Heart right ventricle (tissue), 16 donors: ENCODE measurements at regions not wholly inside any gene's neighbourhood (a gene's known extent, or its start where the extent isn't known, plus 50 kb on each side); places are given as distances from the start of the nearest gene placed in this dataset.
"Not testable (repeated sequence)": the region's sequence is repeated elsewhere in the genome, so short reads cannot be mapped to it uniquely, and the experiment has no call there.

Experiments
- ATAC-seq, 8 donors: fragments of 200-7000 bp; cut with Tn5 transposase; one replicate each; pipeline ENCODE4 v1.9.1; 2020; ENCODE audit warnings: mild to moderate bottlenecking in 8 of 8, moderate library complexity in 8 of 8, moderate number of reproducible peaks in 1 of 8
- DNase-seq, 2 donors: peaks; one replicate each; pipeline ENCODE4 v3.0.0-alpha.2; 2020
- H3K27ac ChIP-seq, 10 donors: fragments of 200-600 bp; sonication (generic) in 2 of 10; one replicate each; pipeline versions ENCODE4 v1.5.0 to v1.8.0; 2020 to 2022; ENCODE audit warnings: mild to moderate bottlenecking in 3 of 10
- H3K27me3 ChIP-seq, 7 donors: fragments of 200-600 bp; one replicate each; pipeline ENCODE4 v1.8.0; 2021 to 2022; ENCODE audit warnings: mild to moderate bottlenecking in 2 of 7
- H3K36me3 ChIP-seq, 9 donors: fragments of 200-600 bp; sonication (generic) in 1 of 9; one replicate each; pipeline versions ENCODE4 v1.5.0 to v1.8.0; 2020 to 2022; ENCODE audit warnings: mild to moderate bottlenecking in 2 of 9
- H3K4me1 ChIP-seq, 9 donors: fragments of 200-600 bp; sonication (generic) in 1 of 9; one replicate each; pipeline versions ENCODE4 v1.5.0 to v1.8.0; 2020 to 2022; ENCODE audit warnings: mild to moderate bottlenecking in 4 of 9
- H3K4me3 ChIP-seq, 10 donors: fragments of 200-600 bp; sonication (generic) in 2 of 10; one replicate each; pipeline versions ENCODE4 v1.5.0 to v1.8.0; 2020 to 2022; ENCODE audit warnings: mild to moderate bottlenecking in 7 of 10, moderate library complexity in 2 of 10
- H3K9me3 ChIP-seq, 11 donors: fragments of 200-600 bp in 10 of 11; sonication (generic) in 2 of 11; one replicate each; pipeline versions ENCODE4 v1.5.0 to v1.8.0; 2013 to 2022; ENCODE audit warnings: mild to moderate bottlenecking in 2 of 11, control low read depth in 1 of 11, moderate library complexity in 1 of 11
- WGBS, 2 donors: extraction: QIAGEN DNeasy Blood & Tissue Kit; methylation state at CpG; one replicate each; pipeline ENCODE4 v1.1.7; 2013; ENCODE audit warnings: inconsistent platforms in 1 of 2; 5-methylcytosine and 5-hydroxymethylcytosine counted together
- intact Hi-C, 10 donors: fragments of 100-400 bp; cut with DNase I; formaldehyde crosslinking; loops; one replicate each; pipeline versions ENCODE4 v1.11.1 to v1.14.2; 2022
- TF ChIP-seq, protein P1 (sequence below), 9 donors: fragments of 200-600 bp; sonication (generic) in 2 of 9; IDR thresholded peaks; one replicate each; pipeline versions ENCODE4 v1.5.0 to v1.8.0; 2021 to 2022; ENCODE audit warnings: antibody characterized with exemption in 9 of 9, mild to moderate bottlenecking in 5 of 9, moderate library complexity in 1 of 9
- donor health status: Arrhythmogenic right ventricular cardiomyopathy.
- donor health status: ischemic (EF 13 %, LVEDD 7.1; RV severe dilation, severe dysfunction).
- donor health status: healthy with polysubstance abuse.
- donor health status: DM: no; HTN: yes; CAD: no.
- donor health status: DM: no; HTN: no; CAD: no.
- donor health status: ischemic (EF 25% LVEDD 6.9; RV normal size, moderate dysfunction).
- donor health status: ischemic (EF 25% LVEDD 5.7; RV mildly dilated, moderate dysfunction).
- donor health status: healthy.
- donor health status: DM: yes; HTN: yes; CAD: no.
- donor health status: Ischemic cardiomyopathy.
- donor health status: ischemic (EF 35%, LVEDD 5.7; RV mildly dilated, moderate dysfunction).
- donor health status: nonischemic (EF 11% LVEDD 7.7; RV severe dilation, severe dysfunction).
- donor health status: DM: yes; HTN: yes; CAD: no.
- donor health status: PGD.
- donor health status: ischemic (EF 29% LVEDD 5.4; RV normal size, mild dysfunction).
- donor health status: nonischemic (EF 23%, LVEDD 6.1; RV moderate dilation, normal function).

DNA sequence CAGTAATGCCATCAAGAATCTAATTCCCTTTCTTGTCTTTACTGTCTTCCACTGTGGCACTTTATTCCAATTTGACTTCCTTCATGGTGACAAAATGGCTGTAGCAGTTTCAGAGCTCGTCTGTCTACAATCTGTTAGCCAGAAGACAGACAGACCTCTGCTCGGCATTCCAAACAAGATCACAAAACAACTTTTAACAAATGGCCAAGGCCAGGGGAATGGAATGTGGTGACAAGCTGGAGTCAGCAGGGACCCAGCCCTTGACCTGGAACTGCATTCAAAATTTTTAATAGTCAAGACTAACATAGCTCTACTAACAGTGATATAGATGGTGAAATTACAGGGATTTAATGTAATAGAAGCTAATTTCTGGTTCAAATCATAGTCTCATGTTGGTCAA lies 637.2 kb downstream of the ETS1 start:
- Histone ChIP-seq H3K27ac (no peak overlapping the region), H3K9me3 (peaks cover 0 to 10% (median 0%) of the 10 kb centered on the region in 11 donors), H3K36me3 (no peaks in the 10 kb centered on the region), H3K27me3 (no peaks in the 10 kb centered on the region), H3K4me3 (no peak overlapping the region), H3K4me1 (no peaks in the 10 kb centered on the region)
- 30 to 36% methylated on average over 2 of the region's 2 CpGs for WGBS, 2 donors
- DNase-seq (no peak), ATAC-seq (no peak)
- intact Hi-C loops: no loop called here
- TF ChIP-seq, protein P1, sequence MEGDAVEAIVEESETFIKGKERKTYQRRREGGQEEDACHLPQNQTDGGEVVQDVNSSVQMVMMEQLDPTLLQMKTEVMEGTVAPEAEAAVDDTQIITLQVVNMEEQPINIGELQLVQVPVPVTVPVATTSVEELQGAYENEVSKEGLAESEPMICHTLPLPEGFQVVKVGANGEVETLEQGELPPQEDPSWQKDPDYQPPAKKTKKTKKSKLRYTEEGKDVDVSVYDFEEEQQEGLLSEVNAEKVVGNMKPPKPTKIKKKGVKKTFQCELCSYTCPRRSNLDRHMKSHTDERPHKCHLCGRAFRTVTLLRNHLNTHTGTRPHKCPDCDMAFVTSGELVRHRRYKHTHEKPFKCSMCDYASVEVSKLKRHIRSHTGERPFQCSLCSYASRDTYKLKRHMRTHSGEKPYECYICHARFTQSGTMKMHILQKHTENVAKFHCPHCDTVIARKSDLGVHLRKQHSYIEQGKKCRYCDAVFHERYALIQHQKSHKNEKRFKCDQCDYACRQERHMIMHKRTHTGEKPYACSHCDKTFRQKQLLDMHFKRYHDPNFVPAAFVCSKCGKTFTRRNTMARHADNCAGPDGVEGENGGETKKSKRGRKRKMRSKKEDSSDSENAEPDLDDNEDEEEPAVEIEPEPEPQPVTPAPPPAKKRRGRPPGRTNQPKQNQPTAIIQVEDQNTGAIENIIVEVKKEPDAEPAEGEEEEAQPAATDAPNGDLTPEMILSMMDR (IDR thresholded peaks at IDR 0.05): no peak

DNA sequence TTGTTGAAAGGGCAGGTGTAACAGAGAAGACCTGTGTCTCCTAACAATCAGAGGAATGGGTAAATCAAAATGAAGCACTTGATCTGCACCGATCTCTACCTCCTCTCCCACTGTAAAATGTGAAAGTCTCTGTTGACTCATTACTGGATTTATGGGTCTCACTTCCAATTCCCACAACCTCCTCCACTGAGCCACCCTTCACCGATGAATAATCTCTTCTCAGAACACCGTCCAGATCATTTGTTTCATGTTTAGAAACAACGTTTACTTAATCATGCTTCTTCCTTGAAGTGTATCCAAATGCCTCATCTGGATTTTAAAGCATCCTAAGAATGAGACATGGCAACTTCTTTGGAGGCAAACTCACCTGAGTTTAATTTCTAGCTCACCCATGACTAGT lies 643.6 kb downstream of the ETS1 start:
- Histone ChIP-seq H3K36me3 (no peaks in the 10 kb centered on the region), H3K4me3 (no peak overlapping the region), H3K27ac (no peak overlapping the region), H3K4me1 (no peaks in the 10 kb centered on the region), H3K27me3 (no peaks in the 10 kb centered on the region), H3K9me3 (no peaks in the 10 kb centered on the region)
- ATAC-seq (no peak), DNase-seq (no peak)
- TF ChIP-seq, protein P1 (IDR thresholded peaks at IDR 0.05): no peak
- 72 to 74% methylated on average over 4 of the region's 4 CpGs for WGBS, 2 donors
- intact Hi-C loops: no loop called here

DNA sequence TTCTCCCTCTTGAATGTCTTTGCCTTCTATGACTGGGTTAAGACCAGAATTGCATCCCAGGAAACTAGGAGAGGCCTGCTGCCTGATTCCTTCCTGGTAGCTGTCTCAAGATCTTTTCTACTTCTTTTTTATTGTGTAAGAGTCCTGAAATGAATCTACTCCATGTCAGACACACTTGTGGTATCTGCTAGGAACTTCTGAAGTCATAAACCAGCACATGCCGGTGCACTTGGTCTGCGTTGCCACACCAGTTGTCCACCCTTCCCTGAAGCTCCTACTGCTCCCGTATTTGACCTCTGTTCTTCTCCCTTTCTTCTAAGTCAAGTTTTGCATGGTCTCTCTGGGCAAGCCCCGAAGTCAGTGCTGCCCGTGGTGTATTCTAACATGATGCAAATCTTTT lies 644.2 kb downstream of the ETS1 start:
- H3K27me3 ChIP-seq: no peaks in the 10 kb centered on the region
- 83 to 91% methylated on average over 5 of the region's 5 CpGs for WGBS, 2 donors
- no peaks in the 10 kb centered on the region for H3K9me3 ChIP-seq
- no peaks in the 10 kb centered on the region for H3K4me1 ChIP-seq
- ATAC-seq (no peak), DNase-seq (no peak)
- TF ChIP-seq, protein P1 (IDR thresholded peaks at IDR 0.05): no peak
- no peak overlapping the region for H3K27ac ChIP-seq
- no peaks in the 10 kb centered on the region for H3K36me3 ChIP-seq
- intact Hi-C loops: no loop called here
- no peak overlapping the region for H3K4me3 ChIP-seq

DNA sequence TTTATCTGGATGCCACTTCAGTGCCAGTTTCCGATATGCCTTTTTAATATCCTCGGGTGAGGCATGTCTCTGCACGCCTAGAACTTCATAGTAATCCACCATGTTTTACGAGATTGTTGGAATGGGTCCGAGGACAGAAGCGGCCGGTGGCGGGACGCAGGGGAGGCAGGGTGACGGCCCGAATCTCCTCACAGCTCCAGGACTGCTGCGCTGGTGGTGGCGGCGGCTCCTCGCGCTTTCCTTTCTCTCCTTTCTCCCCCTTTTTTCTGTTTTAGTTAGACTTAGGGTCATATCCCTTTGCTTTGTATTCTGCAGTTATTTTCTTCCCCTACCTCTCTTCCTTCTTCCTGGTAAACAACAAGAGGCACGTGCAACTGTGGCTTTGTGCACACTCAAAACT lies 645.8 kb downstream of the ETS1 start:
- not testable (repeated sequence) for H3K27me3 ChIP-seq

DNA sequence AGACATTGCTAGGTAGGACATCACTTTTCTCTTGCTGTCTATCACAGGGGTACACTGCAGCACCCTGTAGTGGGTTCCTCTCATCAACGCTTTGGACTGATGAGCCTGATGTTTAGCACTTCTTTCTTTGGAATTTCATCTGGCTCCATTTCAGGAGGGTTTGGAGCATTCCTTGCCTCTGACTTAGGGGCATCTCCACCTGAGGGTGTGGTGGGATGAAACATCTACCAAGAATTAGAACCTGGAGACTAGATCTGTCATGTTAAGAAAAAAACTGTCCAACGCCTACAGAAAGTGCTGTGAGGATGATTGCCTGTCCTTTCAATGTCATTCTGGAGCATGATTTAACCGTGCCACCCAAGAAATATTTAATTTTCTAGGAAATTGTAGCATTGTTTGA lies 648.4 kb downstream of the ETS1 start:
- intact Hi-C loops: no loop called here
- WGBS, 2 donors: 85% methylated on average over 3 of the region's 3 CpGs
- Histone ChIP-seq H3K9me3 (no peaks in the 10 kb centered on the region), H3K4me1 (no peaks in the 10 kb centered on the region), H3K27me3 (no peaks in the 10 kb centered on the region), H3K36me3 (no peaks in the 10 kb centered on the region), H3K4me3 (no peak overlapping the region), H3K27ac (no peak overlapping the region)
- ATAC-seq (no peak), DNase-seq (no peak)
- TF ChIP-seq, protein P1 (IDR thresholded peaks at IDR 0.05): no peak

More for the DNA sequence above, 645.8 kb downstream of the ETS1 start:
- WGBS, 2 donors: 93% methylated on average over 17 of the region's 17 CpGs
- peak in 1 of 8 donors; percentile 42 for ATAC-seq
- H3K4me3 ChIP-seq, H3K27ac ChIP-seq, H3K36me3 ChIP-seq, DNase-seq, H3K4me1 ChIP-seq, H3K9me3 ChIP-seq, intact Hi-C loops: not testable (repeated sequence)
